OCI-LY7 (cell line): ENCODE measurements at regions not wholly inside any gene's neighbourhood (a gene's known extent, or its start where the extent isn't known, plus 50 kb on each side); places are given as distances from the start of the nearest gene placed in this dataset.

Experiments used
- BruUV-seq: library from RNA; stranded (reverse); fragments of 400-500 nt; replicated peaks from 2 replicates; lab custom pipeline; 2021; lab: Mats Ljungman, UMichigan
- CTCF ChIA-PET: fragments of 300-600 bp; sonication (Branson Sonifier 250); formaldehyde crosslinking; loops from one replicate; lab custom pipeline; 2022; ENCODE audit warnings: antibody characterized with exemption; ENCODE audit not compliant: unreplicated experiment; lab: Charles Lee
- POLR2A ChIA-PET: fragments of 300-600 bp; sonication (Branson Sonifier 250); formaldehyde crosslinking; loops from one replicate; lab custom pipeline; 2022; ENCODE audit warnings: antibody characterized with exemption; lab: Charles Lee
- DNase-seq: peaks from one replicate; pipeline ENCODE4 v3.0.0-alpha.2; 2015; ENCODE audit warnings: low spot score
- H2AFZ ChIP-seq: fragments of 200-600 bp; sonication (generic), shearing (Covaris generic); 2 replicates; pipeline ENCODE4 v1.6.1; 2014; ENCODE audit warnings: mild to moderate bottlenecking, antibody characterized with exemption, low read length, moderate library complexity
- H3K27ac ChIP-seq: fragments of 200-600 bp; sonication (generic); 2 replicates; pipeline ENCODE4 v1.5.1; 2014; ENCODE audit warnings: mixed run types, low read depth, mild to moderate bottlenecking, moderate library complexity, low read length, inconsistent platforms; ENCODE audit not compliant: poor library complexity, severe bottlenecking
- H3K36me3 ChIP-seq: fragments of 200-600 bp; sonication (generic); 2 replicates; pipeline ENCODE4 v1.6.1; 2014; ENCODE audit warnings: mild to moderate bottlenecking, antibody characterized with exemption, low read length, moderate library complexity, mixed read lengths; ENCODE audit not compliant: insufficient read depth
- H3K4me1 ChIP-seq: fragments of 200-600 bp; sonication (generic); 2 replicates; pipeline ENCODE4 v1.5.1; 2014; ENCODE audit warnings: mild to moderate bottlenecking, low read length; ENCODE audit not compliant: insufficient read depth, poor library complexity, severe bottlenecking
- H3K4me2 ChIP-seq: fragments of 200-600 bp; sonication (generic); 2 replicates; pipeline ENCODE4 v1.6.1; 2014; ENCODE audit warnings: mild to moderate bottlenecking, low read length
- H3K4me3 ChIP-seq: fragments of 200-600 bp; sonication (generic); 2 replicates; pipeline ENCODE4 v1.5.1; 2014; ENCODE audit warnings: mild to moderate bottlenecking, low read depth, low read length; ENCODE audit not compliant: poor library complexity, severe bottlenecking
- H3K79me2 ChIP-seq: fragments of 200-600 bp; sonication (generic); 2 replicates; pipeline ENCODE4 v1.6.1; 2016; ENCODE audit warnings: low read depth, mild to moderate bottlenecking, low read length, moderate library complexity, mixed read lengths; ENCODE audit not compliant: insufficient read depth
- H3K9me2 ChIP-seq: fragments of 200-600 bp; sonication (generic); 2 replicates; pipeline ENCODE4 v1.6.1; 2016; ENCODE audit warnings: mild to moderate bottlenecking, low read length, mixed read lengths; ENCODE audit not compliant: insufficient read depth
- H3K9me3 ChIP-seq: fragments of 200-600 bp; sonication (generic); 2 replicates; pipeline ENCODE4 v1.6.1; 2014; ENCODE audit warnings: mild to moderate bottlenecking, mixed run types, low read length, mixed read lengths
- H4K20me1 ChIP-seq: fragments of 200-600 bp; sonication (generic); 2 replicates; pipeline ENCODE4 v1.6.1; 2014; ENCODE audit warnings: mild to moderate bottlenecking, antibody characterized with exemption, low read length, moderate library complexity, mixed read lengths; ENCODE audit not compliant: insufficient read depth
- EZH2phosphoT487 ChIP-seq: fragments of 200-600 bp; sonication (generic); IDR thresholded peaks from 2 replicates; pipeline ENCODE4 v1.6.1; 2018; ENCODE audit warnings: low read depth, borderline replicate concordance, mild to moderate bottlenecking, mixed run types, antibody characterized with exemption, low read length, moderate library complexity, mixed read lengths
- intact Hi-C: fragments of 100-400 bp; cut with micrococcal nuclease; formaldehyde crosslinking; loops from one replicate; pipeline ENCODE4 v1.10.0; 2022; ENCODE audit not compliant: unreplicated experiment
- TF ChIP-seq, protein P1 (sequence below): fragments of 200-600 bp; sonication (generic); conservative IDR thresholded peaks from 2 replicates; pipeline ENCODE4 v1.5.1; 2014; ENCODE audit warnings: mild to moderate bottlenecking, antibody characterized with exemption, low read length, moderate library complexity, mixed read lengths

DNA sequence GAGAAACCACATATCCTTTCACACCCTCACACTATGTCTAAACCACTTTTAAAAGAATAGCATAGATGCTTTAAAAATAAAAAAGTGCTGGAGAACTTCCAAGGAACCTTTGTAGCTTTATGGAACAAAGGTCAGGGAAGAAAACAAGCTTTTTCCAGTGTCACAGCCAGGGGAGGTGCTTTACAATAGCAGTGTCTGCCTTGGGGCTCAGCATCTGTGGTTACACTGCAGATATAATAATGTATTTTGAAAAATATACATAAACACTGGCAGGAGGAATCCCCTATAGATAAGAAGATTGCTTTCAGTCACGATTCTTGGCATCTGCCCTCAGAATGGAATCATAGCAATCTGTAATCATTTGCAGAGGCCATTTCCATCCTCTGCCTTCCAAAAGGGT is 362.4 kb upstream of the LRRC3B start:
- Histone ChIP-seq H3K4me1 (no peaks in the 10 kb centered on the region), H3K36me3 (no peaks in the 10 kb centered on the region), H3K9me3 (no peaks in the 10 kb centered on the region), H4K20me1 (no peaks in the 10 kb centered on the region), H3K79me2 (no peaks in the 10 kb centered on the region), H3K9me2 (no peaks in the 10 kb centered on the region), H3K4me2 (no peak overlapping the region), H3K4me3 (no peak overlapping the region), H3K27ac (no peak overlapping the region), H2AFZ (no peak overlapping the region)
- no peak for DNase-seq
- BruUV-seq: no TSS peak
- ChIA-PET CTCF (no interaction called here), POLR2A (no interaction called here)
- TF ChIP-seq, protein P1, sequence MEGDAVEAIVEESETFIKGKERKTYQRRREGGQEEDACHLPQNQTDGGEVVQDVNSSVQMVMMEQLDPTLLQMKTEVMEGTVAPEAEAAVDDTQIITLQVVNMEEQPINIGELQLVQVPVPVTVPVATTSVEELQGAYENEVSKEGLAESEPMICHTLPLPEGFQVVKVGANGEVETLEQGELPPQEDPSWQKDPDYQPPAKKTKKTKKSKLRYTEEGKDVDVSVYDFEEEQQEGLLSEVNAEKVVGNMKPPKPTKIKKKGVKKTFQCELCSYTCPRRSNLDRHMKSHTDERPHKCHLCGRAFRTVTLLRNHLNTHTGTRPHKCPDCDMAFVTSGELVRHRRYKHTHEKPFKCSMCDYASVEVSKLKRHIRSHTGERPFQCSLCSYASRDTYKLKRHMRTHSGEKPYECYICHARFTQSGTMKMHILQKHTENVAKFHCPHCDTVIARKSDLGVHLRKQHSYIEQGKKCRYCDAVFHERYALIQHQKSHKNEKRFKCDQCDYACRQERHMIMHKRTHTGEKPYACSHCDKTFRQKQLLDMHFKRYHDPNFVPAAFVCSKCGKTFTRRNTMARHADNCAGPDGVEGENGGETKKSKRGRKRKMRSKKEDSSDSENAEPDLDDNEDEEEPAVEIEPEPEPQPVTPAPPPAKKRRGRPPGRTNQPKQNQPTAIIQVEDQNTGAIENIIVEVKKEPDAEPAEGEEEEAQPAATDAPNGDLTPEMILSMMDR: no peak
- no peak for TF ChIP-seq EZH2phosphoT487
- intact Hi-C loops: no loop called here

DNA sequence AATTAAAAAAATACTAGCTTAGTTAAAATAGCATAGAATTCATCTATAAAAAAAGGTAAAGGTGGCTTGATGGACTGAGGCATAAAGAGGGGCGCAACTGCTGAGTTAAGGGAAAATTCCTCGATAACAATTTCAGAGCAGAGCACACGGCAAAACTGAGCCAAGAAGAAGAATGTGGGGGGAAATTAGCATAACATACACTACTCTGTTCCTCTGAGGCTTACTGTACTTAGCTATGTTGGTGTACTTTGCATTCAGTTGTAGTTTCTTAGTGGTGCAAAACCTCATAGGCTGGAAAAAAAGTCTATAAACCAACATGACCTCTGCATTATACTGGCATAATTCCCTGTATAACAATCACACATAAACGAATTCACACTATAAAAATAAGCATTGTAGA is 357.9 kb upstream of the LRRC3B start:
- no peak for DNase-seq
- POLR2A ChIA-PET: no interaction called here
- intact Hi-C loops: no loop called here

DNA sequence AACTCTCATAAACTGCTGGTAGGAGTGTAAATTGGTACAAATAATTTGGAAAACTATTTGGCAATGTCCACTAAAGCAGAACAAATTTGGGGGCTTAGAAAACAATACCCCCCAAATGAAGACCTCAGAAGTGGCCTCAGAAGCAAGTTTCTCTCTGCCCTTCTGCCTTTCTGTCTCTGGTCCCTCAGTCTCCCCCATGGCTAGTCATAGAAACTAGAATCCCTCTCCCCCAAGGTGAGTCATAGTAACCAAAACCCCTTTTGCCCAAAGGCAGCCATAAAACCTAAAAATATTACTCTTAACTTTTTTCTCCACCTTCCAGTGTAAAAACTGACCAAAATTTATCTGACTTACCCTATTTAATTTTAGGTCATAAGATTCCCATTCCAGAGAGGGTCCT is 350.7 kb upstream of the LRRC3B start:
- no peaks in the 10 kb centered on the region for H4K20me1 ChIP-seq
- H3K4me2 ChIP-seq: no peak overlapping the region
- intact Hi-C loops: no loop called here
- H3K9me2 ChIP-seq: no peaks in the 10 kb centered on the region
- TF ChIP-seq EZH2phosphoT487: no peak
- TF ChIP-seq, protein P1: no peak
- H3K27ac ChIP-seq: no peak overlapping the region
- H3K9me3 ChIP-seq: no peaks in the 10 kb centered on the region
- H3K4me1 ChIP-seq: no peaks in the 10 kb centered on the region
- H3K79me2 ChIP-seq: no peaks in the 10 kb centered on the region
- no TSS peak for BruUV-seq
- H3K4me3 ChIP-seq: no peak overlapping the region
- no peaks in the 10 kb centered on the region for H3K36me3 ChIP-seq
- DNase-seq: no peak
- no peak overlapping the region for H2AFZ ChIP-seq
- ChIA-PET CTCF (no interaction called here), POLR2A (no interaction called here)

More for the DNA sequence above, 357.9 kb upstream of the LRRC3B start:
- H4K20me1 ChIP-seq: no peaks in the 10 kb centered on the region
- no peak overlapping the region for H3K27ac ChIP-seq
- no peaks in the 10 kb centered on the region for H3K79me2 ChIP-seq
- no TSS peak for BruUV-seq
- no peaks in the 10 kb centered on the region for H3K9me3 ChIP-seq
- H3K4me2 ChIP-seq: no peak overlapping the region
- H2AFZ ChIP-seq: no peak overlapping the region
- no peak overlapping the region for H3K4me3 ChIP-seq
- TF ChIP-seq, protein P1: no peak
- TF ChIP-seq EZH2phosphoT487: no peak
- H3K9me2 ChIP-seq: no peaks in the 10 kb centered on the region
- CTCF ChIA-PET: no interaction called here
- no peaks in the 10 kb centered on the region for H3K36me3 ChIP-seq
- no peaks in the 10 kb centered on the region for H3K4me1 ChIP-seq
